ENCODE measurements at regions not wholly inside any gene's neighbourhood (a gene's known extent, or its start where the extent isn't known, plus 50 kb on each side); places are given as distances from the start of the nearest gene placed in this dataset.

GRCh38 chr1:70717211-70717610, 306.1 kb downstream of the CTH start:
- TF ChIP-seq SP1 (IDR thresholded peaks at IDR 0.05; ENCODE audit: low read depth) (no peak), MAX (IDR thresholded peaks at IDR 0.05) (no peak)

Data from HCT116 (cell line).